KOPT-K1 (cell line): ENCODE measurements at regions not wholly inside any gene's neighbourhood (a gene's known extent, or its start where the extent isn't known, plus 50 kb on each side); places are given as distances from the start of the nearest gene placed in this dataset.

Source experiments
- H3K27ac ChIP-seq: fragments of 200-600 bp; sonication (generic); 2 replicates; pipeline ENCODE4 v1.5.1; 2016; ENCODE audit warnings: antibody characterized with exemption, mild to moderate bottlenecking, low read depth, low read length; ENCODE audit not compliant: poor library complexity, severe bottlenecking
- H3K36me3 ChIP-seq: fragments of 200-600 bp; sonication (generic); 2 replicates; pipeline ENCODE4 v1.5.1; 2017; ENCODE audit warnings: antibody characterized with exemption, mild to moderate bottlenecking, low read length, moderate library complexity; ENCODE audit not compliant: insufficient read depth
- H3K9me3 ChIP-seq: fragments of 200-600 bp; sonication (generic); 2 replicates; pipeline ENCODE4 v1.5.1; 2017; ENCODE audit warnings: antibody characterized with exemption, low read length, mild to moderate bottlenecking; ENCODE audit not compliant: insufficient read depth, poor library complexity, severe bottlenecking

DNA sequence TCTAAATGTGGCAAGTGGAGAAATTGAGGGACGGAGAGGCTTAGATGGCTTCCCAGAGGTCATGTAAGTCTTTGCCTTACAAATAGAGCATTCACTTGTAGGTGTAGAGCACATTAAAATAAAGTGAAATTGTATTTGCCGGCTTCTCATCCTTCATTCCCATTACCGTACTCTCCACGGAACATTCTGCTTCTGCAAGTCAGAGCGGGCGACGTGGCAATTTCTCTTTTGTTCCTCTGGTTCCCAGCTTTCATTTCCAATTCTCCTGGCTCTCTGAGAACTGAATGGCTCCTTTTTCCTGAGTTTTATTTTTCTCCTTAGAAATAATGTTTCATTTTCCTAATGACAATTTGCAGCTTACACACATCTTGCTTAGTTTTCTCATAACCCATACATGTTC, 51.3 kb upstream of the PFKP start:
- Histone ChIP-seq H3K36me3 (no peaks in the 10 kb centered on the region), H3K27ac (no peak overlapping the region), H3K9me3 (peaks cover 8% of the 10 kb centered on the region)

DNA sequence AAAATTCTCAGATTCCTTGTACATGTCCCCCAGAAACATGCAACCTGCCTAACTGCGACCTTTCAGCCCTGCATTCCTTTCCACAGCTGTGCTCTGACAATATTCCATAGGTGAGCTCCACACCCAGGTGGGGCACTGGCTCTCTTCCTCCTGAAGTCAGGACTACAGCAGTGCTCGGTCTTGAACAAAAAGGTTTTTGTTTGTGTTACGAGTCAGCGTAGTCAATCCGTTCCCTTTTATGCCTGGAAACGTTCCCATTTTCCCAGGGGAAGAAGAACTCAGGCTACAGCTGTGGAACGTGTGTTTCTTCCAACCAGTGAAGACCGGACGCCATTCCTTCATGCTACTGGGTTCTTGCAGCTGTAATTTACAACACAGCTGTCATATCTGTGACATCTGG, 52.4 kb upstream of the PFKP start:
- no peaks in the 10 kb centered on the region for H3K36me3 ChIP-seq
- peaks cover 8% of the 10 kb centered on the region for H3K9me3 ChIP-seq
- no peak overlapping the region for H3K27ac ChIP-seq

DNA sequence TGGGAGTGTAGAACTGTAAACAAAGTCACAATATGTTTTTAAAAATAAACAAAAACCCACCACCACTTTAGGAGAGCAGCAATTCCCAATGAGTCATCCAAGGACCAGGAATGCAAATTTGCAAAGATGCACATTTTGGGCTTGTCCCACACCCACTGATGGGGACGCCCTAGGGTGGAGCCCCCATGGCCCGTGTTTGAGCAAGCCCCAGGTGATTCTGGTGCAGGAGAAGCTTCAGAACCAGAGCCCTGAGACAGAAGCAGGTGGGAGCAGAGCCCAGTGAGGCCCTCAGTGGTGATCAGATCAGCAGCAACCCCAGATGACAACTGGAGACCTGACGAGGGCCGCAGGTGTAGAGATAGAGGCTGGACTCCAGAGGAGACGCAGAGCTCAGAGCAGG, 55.1 kb upstream of the PFKP start:
- Histone ChIP-seq H3K27ac (no peak overlapping the region), H3K9me3 (peaks cover 4% of the 10 kb centered on the region), H3K36me3 (no peaks in the 10 kb centered on the region)

DNA sequence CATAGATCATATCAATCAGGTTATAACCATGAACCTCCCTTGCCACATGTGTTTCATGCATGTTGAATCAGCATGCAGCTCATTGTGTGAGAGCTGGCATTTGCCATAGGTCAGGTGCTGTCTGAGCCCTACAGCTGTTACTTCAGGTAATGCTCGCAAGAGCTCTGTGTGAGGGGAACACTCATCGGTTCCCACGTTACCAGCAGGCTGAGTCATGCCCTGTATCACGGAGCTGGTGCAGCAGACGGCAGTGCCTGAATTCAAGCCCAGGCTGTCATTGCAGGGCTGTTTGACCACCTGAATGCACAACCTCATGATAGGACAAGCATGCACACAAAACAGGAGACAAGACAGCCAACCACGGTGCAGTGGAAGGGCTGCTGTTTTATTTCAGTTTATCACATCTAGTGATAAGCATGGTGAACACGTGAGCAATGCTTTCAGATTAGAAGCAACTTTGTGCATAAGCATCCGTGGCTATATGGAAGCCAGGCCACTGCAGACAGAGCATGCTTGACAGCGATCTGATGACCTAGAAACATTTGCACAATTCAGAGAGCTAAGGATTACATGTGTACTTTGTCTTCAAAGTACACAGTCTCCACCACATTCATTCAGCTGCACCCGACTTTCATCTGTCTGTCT, 56.4 kb upstream of the PFKP start:
- H3K9me3 ChIP-seq = peaks cover 4% of the 10 kb centered on the region
- H3K36me3 ChIP-seq = no peaks in the 10 kb centered on the region
- H3K27ac ChIP-seq = no peak overlapping the region

DNA sequence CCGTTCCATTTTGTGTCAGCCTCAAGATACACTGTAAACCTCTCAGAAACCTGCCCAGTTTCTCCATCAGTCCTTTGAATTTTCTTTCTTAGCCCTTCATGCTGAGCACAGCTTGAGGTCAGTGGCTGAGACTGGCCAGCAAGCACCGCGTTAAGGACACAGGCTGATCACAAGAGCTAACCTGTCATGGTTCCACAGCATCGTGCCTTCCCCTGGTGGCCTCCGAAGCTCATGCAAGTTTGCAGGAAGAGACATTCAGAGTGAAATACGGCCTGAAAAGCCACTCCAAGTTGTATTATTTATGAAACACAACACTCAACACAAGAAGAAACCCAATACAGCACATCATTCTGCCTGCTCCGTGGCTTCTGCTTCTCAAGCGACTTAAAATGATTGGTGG, 57.0 kb upstream of the PFKP start:
- Histone ChIP-seq H3K9me3 (peaks cover 4% of the 10 kb centered on the region), H3K36me3 (no peaks in the 10 kb centered on the region), H3K27ac (no peak overlapping the region)

DNA sequence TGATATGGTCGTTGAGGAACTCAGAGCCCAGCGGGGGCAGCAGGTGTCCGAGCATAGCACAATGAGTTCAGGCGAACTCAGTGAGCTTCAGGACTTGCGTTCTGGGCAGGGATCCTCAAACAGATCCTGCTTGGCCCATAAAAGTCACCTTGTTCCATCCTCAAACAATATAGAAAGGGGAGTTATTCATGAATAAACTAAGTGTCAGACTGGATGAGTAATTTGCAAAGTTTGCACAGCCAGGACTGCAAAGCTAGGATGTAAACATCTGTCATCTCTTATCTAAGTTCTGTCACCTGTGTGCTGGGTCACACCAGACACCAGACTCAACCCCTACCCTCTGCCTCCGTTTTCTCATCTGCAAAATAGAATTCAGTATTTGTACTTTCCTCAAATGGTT, 58.0 kb upstream of the PFKP start:
- H3K36me3 ChIP-seq = no peaks in the 10 kb centered on the region
- H3K9me3 ChIP-seq = peaks cover 4% of the 10 kb centered on the region
- no peak overlapping the region for H3K27ac ChIP-seq

DNA sequence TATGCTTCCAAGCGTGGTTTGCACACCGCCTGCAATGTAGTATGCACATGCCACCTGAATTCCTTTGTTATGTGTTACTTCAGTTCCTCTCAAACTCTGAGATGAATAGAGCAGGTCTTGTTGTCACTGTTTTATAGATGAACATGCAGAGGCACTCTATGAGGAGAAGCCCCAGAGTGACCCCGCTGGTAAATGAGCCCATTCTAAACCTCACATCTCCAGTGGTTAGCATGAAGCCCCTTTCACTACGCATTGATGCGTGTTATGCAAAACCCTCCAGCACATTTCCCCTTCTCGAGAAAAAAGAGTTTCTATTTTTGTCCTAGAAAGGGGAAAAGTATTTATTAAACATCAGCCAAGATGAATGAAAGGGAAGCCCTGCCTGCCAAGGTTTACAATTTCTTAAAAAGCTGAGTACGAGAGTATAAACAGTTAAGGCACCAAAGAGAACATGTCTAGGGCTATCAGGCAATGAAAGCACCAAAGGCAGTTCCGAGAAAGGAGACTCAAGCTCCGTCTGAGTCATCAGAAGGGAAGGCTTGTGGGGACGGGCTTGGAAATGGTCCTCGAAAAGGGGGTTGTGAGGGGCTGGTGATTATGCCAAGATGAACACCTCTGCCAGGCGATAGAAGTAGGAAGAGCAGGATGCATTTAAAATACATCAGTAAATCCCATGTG, 58.7 kb upstream of the PFKP start:
- peaks cover 4% of the 10 kb centered on the region for H3K9me3 ChIP-seq
- no peaks in the 10 kb centered on the region for H3K36me3 ChIP-seq
- no peak overlapping the region for H3K27ac ChIP-seq

DNA sequence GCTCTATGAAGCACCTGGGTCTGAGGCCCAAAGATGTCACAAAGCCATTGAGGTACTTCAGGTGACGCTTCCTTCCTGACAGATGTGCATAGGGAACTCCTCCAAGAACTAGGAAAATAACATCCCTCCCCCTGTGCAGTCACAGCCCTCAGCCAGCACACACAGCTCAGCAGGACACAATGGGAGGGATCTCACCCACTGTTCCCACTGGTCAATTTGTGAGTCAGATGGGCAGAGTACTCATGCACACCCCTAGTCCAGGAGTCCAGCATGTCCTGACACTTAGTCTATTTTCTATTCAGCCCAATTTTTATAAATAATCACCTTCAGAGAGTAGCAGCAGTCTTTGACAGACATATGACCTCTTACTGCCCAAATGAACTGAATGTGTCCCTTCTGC, 60.7 kb upstream of the PFKP start:
- no peaks in the 10 kb centered on the region for H3K9me3 ChIP-seq
- no peaks in the 10 kb centered on the region for H3K36me3 ChIP-seq
- no peak overlapping the region for H3K27ac ChIP-seq

DNA sequence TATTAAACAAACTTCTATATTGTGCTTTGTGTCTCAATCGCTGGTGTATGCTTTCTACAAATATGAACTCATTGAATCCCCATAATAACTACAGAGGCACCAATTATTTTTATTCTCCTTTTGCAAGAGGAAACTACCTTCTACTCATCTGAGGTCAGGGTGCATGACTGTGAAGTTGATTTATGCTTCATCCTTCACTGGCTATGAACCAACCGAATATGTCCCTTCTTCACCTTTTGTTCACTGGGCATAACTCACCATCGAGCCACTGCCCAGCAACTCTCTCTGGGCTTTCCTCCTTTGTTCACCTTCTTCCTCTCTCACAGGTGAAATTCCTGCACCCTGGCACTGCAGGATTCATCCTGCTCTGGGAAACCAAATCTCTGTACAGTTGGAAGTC, 61.3 kb upstream of the PFKP start:
- Histone ChIP-seq H3K9me3 (no peaks in the 10 kb centered on the region), H3K36me3 (no peaks in the 10 kb centered on the region), H3K27ac (no peak overlapping the region)

DNA sequence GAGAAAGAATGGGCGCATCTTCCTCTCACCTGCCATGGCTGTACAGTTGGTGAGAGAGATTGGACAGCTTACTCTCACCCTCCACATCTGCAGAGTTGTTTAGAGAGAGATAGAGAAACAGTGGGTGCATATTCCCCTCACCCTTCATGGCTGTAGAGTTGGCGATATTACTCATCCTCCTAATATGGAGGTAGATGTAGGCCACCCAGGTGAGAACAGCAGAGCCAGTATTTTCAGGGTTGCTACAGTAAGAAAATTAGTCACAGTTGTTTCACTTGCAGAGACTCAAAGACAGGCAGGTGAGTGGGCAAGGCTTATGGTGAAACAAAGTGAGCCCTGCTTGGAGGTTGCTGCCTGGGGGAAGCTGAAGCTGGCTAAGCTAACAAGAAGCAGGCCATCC, 65.0 kb upstream of the PFKP start:
- Histone ChIP-seq H3K36me3 (no peaks in the 10 kb centered on the region), H3K9me3 (no peaks in the 10 kb centered on the region), H3K27ac (no peak overlapping the region)

DNA sequence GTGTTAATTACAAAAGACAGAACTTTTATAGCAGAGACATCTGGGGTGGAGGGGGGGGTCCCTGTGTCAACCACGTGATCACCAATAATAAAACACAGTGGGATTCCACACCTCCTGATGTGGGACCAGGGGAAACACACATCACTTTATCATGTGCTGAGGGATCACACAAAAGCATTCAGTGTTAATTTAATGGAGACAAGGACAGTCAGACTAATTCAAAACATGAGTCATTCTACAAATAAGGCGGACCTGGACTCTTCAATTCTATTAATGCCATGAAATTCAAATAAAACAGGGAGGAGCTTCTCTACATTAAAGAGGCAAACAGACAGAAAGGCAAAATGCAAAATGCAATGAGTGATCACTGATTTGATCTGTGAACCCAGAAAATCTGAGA, 67.3 kb upstream of the PFKP start:
- Histone ChIP-seq H3K9me3 (no peaks in the 10 kb centered on the region), H3K27ac (no peak overlapping the region), H3K36me3 (no peaks in the 10 kb centered on the region)

DNA sequence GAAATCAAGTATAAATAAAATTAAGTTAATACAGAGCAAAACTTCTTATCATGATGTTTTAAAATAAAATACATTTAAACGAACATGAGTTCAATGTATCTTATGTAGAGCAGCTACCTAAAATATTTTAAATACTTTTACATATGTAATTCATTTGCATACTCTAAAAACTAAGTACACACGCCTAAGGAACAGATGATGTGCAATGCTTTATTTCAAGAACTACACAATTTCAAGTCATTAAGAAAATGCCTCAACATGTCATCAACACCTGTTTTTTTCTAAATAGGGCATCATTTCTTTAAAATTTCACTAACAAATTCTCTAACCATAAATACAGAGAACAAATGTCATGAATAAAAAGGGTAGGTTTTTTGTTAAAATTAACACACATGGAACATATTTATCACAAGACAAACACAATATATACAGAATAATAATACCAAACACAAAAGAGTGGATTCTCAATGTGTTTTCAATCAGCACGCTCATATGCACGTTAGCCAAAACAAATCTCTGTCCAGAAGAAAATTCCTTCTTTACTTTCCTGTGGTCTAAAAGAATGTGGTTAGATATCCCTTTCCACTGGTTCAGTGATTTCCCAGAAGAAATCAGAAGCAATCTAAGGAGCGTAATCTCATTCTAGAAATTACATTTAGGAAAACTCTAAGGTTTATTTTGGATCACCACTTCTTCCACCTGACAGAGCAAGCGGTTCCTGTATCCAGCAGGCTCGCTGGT, 73.0 kb upstream of the PFKP start:
- no peaks in the 10 kb centered on the region for H3K36me3 ChIP-seq
- peaks cover 7% of the 10 kb centered on the region for H3K9me3 ChIP-seq
- H3K27ac ChIP-seq = no peak overlapping the region

DNA sequence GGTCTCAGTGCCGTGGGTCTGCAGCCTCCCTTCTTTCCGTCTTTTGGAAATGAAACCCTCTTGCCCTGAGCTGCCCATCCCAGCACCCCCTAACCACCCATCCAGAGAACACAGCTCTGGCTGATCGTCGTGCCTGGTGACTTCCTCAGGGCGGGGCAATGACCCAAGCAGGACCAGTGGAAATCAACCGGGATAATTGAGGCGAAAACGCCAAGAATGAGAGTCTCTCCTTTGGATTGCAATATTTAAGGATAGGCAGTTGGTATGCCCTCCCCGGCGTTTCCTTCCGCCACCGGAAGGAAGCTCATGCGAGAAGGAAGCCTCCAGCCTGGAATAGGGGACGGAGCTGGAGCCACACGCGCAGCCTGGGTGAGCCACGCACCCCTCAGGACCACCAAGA, 73.7 kb upstream of the PFKP start:
- H3K36me3 ChIP-seq = no peaks in the 10 kb centered on the region
- H3K27ac ChIP-seq = no peak overlapping the region
- peaks cover 14% of the 10 kb centered on the region for H3K9me3 ChIP-seq

DNA sequence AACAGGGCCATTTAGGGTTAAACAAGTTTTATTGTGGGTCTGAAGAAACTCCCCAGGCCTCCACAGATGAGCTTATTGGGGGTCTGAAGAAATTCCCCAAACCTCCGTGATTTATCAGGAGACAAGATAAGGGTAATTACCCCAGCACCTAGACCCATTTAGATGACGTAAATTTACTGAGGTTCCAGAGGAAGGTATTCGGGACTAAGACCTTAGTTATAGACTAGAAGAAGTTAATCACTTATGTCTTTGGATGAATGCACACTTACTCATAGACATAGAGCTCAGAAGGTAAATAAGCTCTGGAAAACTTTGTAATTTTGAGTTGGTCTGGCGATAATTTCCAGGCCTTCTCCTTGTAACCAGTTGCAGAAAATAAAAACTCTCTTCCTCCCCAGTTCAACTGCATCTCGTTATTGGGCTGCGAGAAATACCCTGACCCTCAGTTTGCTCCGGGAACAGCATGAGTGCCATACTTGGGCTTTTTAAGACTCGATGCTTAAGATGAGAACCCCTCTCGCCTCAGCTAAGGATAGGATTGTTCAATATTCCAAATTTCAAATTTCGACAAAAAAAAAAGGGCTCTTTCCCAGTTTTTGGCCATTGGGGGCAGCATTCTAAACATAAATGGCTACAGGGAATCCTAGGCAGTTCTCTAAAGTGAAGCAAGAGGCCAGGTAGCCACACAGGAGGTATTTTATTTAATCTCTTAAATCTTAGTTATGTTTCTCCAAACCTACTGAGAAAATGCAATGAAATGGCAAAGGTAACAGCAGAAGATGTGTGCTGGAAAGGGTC, 74.7 kb upstream of the PFKP start:
- H3K36me3 ChIP-seq = no peaks in the 10 kb centered on the region
- no peak overlapping the region for H3K27ac ChIP-seq

DNA sequence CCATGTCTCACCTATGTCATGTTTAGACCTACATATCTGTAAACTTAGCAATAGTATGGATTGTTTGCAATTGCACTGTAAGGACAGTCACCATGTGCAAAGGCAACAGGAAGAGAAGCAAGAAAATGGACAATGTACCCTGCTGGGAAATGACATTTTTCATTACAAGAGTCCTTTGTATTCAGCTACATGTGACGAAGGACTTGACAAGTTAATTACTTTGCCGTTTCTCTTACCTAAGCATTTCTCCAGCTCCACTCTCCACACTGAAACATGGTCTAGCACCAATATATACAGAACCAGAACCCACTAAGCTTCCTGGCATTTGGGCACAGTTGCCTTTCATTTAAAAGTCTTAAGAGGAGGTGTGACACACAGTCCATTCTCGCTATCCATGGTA, 76.6 kb upstream of the PFKP start:
- Histone ChIP-seq H3K27ac (no peak overlapping the region), H3K9me3 (peaks cover 24% of the 10 kb centered on the region), H3K36me3 (no peaks in the 10 kb centered on the region)

More for the DNA sequence above, 74.7 kb upstream of the PFKP start:
- H3K9me3 ChIP-seq = peaks cover 24% of the 10 kb centered on the region
